Heart right ventricle (tissue), 16 donors: ENCODE measurements at regions not wholly inside any gene's neighbourhood (a gene's known extent, or its start where the extent isn't known, plus 50 kb on each side); places are given as distances from the start of the nearest gene placed in this dataset.

Experiments used
- ATAC-seq, 8 donors: fragments of 200-7000 bp; cut with Tn5 transposase; one replicate each; pipeline ENCODE4 v1.9.1; 2020; ENCODE audit warnings: mild to moderate bottlenecking in 8 of 8, moderate library complexity in 8 of 8, moderate number of reproducible peaks in 1 of 8
- DNase-seq, 2 donors: peaks; one replicate each; pipeline ENCODE4 v3.0.0-alpha.2; 2020
- H3K27ac ChIP-seq, 10 donors: fragments of 200-600 bp; sonication (generic) in 2 of 10; one replicate each; pipeline versions ENCODE4 v1.5.0 to v1.8.0; 2020 to 2022; ENCODE audit warnings: mild to moderate bottlenecking in 3 of 10
- H3K27me3 ChIP-seq, 7 donors: fragments of 200-600 bp; one replicate each; pipeline ENCODE4 v1.8.0; 2021 to 2022; ENCODE audit warnings: mild to moderate bottlenecking in 2 of 7
- H3K36me3 ChIP-seq, 9 donors: fragments of 200-600 bp; sonication (generic) in 1 of 9; one replicate each; pipeline versions ENCODE4 v1.5.0 to v1.8.0; 2020 to 2022; ENCODE audit warnings: mild to moderate bottlenecking in 2 of 9
- H3K4me1 ChIP-seq, 9 donors: fragments of 200-600 bp; sonication (generic) in 1 of 9; one replicate each; pipeline versions ENCODE4 v1.5.0 to v1.8.0; 2020 to 2022; ENCODE audit warnings: mild to moderate bottlenecking in 4 of 9
- H3K4me3 ChIP-seq, 10 donors: fragments of 200-600 bp; sonication (generic) in 2 of 10; one replicate each; pipeline versions ENCODE4 v1.5.0 to v1.8.0; 2020 to 2022; ENCODE audit warnings: mild to moderate bottlenecking in 7 of 10, moderate library complexity in 2 of 10
- H3K9me3 ChIP-seq, 11 donors: fragments of 200-600 bp in 10 of 11; sonication (generic) in 2 of 11; one replicate each; pipeline versions ENCODE4 v1.5.0 to v1.8.0; 2013 to 2022; ENCODE audit warnings: mild to moderate bottlenecking in 2 of 11, control low read depth in 1 of 11, moderate library complexity in 1 of 11
- WGBS, 2 donors: extraction: QIAGEN DNeasy Blood & Tissue Kit; methylation state at CpG; one replicate each; pipeline ENCODE4 v1.1.7; 2013; ENCODE audit warnings: inconsistent platforms in 1 of 2; 5-methylcytosine and 5-hydroxymethylcytosine counted together
- intact Hi-C, 10 donors: fragments of 100-400 bp; cut with DNase I; formaldehyde crosslinking; loops; one replicate each; pipeline versions ENCODE4 v1.11.1 to v1.14.2; 2022
- TF ChIP-seq, protein P1 (sequence below), 9 donors: fragments of 200-600 bp; sonication (generic) in 2 of 9; IDR thresholded peaks; one replicate each; pipeline versions ENCODE4 v1.5.0 to v1.8.0; 2021 to 2022; ENCODE audit warnings: antibody characterized with exemption in 9 of 9, mild to moderate bottlenecking in 5 of 9, moderate library complexity in 1 of 9
- donor health status: Arrhythmogenic right ventricular cardiomyopathy.
- donor health status: ischemic (EF 13 %, LVEDD 7.1; RV severe dilation, severe dysfunction).
- donor health status: healthy with polysubstance abuse.
- donor health status: DM: no; HTN: yes; CAD: no.
- donor health status: DM: no; HTN: no; CAD: no.
- donor health status: ischemic (EF 25% LVEDD 6.9; RV normal size, moderate dysfunction).
- donor health status: ischemic (EF 25% LVEDD 5.7; RV mildly dilated, moderate dysfunction).
- donor health status: healthy.
- donor health status: DM: yes; HTN: yes; CAD: no.
- donor health status: Ischemic cardiomyopathy.
- donor health status: ischemic (EF 35%, LVEDD 5.7; RV mildly dilated, moderate dysfunction).
- donor health status: nonischemic (EF 11% LVEDD 7.7; RV severe dilation, severe dysfunction).
- donor health status: DM: yes; HTN: yes; CAD: no.
- donor health status: PGD.
- donor health status: ischemic (EF 29% LVEDD 5.4; RV normal size, mild dysfunction).
- donor health status: nonischemic (EF 23%, LVEDD 6.1; RV moderate dilation, normal function).

DNA sequence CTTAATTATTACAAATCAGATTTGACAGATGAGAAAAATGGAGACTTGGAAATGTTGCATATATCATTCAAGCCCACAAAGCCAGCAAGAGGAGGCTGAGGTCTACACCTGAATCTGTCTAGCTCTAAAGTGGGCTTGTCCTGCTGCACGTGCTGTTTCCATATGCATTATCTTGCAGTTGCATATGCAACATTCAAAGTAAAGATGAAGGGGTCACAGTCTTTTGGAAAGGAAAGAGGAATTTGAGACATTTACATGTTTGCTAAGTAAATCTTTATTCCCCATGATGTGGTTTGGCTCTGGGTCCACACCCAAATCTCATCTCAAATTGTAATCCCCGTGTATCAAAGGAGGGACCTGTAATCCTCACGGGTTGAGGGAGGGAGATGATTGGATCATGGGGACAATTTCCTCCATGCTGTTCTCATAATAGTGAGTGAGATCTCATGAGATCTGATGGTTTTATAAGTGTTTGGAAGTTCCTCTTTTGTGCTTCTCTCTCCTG lies 98.3 kb downstream of the BACH1 start:
- no peak overlapping the region for H3K27ac ChIP-seq
- TF ChIP-seq, protein P1, sequence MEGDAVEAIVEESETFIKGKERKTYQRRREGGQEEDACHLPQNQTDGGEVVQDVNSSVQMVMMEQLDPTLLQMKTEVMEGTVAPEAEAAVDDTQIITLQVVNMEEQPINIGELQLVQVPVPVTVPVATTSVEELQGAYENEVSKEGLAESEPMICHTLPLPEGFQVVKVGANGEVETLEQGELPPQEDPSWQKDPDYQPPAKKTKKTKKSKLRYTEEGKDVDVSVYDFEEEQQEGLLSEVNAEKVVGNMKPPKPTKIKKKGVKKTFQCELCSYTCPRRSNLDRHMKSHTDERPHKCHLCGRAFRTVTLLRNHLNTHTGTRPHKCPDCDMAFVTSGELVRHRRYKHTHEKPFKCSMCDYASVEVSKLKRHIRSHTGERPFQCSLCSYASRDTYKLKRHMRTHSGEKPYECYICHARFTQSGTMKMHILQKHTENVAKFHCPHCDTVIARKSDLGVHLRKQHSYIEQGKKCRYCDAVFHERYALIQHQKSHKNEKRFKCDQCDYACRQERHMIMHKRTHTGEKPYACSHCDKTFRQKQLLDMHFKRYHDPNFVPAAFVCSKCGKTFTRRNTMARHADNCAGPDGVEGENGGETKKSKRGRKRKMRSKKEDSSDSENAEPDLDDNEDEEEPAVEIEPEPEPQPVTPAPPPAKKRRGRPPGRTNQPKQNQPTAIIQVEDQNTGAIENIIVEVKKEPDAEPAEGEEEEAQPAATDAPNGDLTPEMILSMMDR (IDR thresholded peaks at IDR 0.05) = no peak
- intact Hi-C loops = no loop called here

DNA sequence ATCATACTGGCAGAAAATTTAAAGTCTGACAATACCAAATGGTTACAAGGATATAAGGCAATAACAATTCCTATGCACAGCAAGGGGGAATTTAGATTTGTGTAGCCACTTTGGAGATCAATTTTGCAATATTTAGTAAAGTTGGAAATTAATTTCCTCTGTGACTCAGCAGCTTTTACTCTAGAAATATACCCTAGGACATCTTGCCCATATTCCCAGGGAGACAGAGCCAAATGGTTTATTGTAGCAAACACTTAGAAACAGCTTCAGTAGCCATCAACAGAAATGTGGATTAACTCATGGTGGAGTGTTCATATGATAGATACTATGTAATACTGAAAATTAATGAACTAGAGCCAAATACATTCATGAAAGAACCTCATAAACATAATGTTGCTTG lies 104.6 kb downstream of the BACH1 start:
- H3K27me3 ChIP-seq = no peaks in the 10 kb centered on the region
- H3K27ac ChIP-seq = no peak overlapping the region
- DNase-seq (no peak), ATAC-seq (no peak)
- H3K4me3 ChIP-seq = no peak overlapping the region
- intact Hi-C loops = no loop called here
- H3K36me3 ChIP-seq = peaks cover 0 to 15% (median 0%) of the 10 kb centered on the region in 9 donors
- H3K4me1 ChIP-seq = no peaks in the 10 kb centered on the region
- TF ChIP-seq, protein P1 (IDR thresholded peaks at IDR 0.05) = no peak
- H3K9me3 ChIP-seq = peaks cover 0 to 21% (median 0%) of the 10 kb centered on the region in 11 donors

More for the DNA sequence above, 98.3 kb downstream of the BACH1 start:
- Histone ChIP-seq H3K36me3 (peaks cover 0 to 24% (median 0%) of the 10 kb centered on the region in 9 donors), H3K27me3 (no peaks in the 10 kb centered on the region), H3K4me1 (no peaks in the 10 kb centered on the region), H3K4me3 (no peak overlapping the region), H3K9me3 (peaks cover 0 to 28% (median 0%) of the 10 kb centered on the region in 11 donors)
- ATAC-seq = no peak
- 92 to 99% methylated on average over 3 of the region's 3 CpGs for WGBS, 2 donors
- no peak for DNase-seq

DNA sequence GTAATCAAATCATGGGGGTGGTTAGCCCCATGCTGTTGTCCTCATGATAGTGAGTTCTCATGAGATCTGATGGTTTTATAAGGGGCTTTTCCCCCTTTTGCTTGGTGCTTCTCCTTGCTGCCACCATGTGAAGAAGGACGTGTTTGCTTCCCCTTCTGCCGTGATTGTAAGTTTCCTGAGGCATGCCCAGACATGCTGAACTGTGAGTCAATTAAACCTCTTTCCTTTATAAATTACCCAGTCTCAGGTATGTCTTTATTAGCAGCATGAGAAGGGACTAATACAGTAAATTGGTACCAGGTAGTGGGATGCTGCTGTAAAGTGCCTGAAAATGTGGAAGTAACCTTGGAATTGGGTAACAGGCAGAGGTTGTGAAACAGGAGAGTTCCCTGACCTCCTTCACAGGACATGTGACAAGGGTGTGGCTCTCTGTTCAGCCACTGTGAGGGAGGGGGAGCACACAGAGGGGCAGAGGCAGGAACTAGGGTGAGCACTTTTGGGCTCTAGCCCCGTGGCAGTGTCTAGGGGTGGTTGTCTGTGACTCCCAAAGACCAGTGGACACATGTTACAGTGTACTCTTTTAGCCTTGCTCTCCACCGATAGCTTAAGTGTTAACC lies 105.3 kb downstream of the BACH1 start:
- DNase-seq = no peak
- H3K27ac ChIP-seq = no peak overlapping the region

DNA sequence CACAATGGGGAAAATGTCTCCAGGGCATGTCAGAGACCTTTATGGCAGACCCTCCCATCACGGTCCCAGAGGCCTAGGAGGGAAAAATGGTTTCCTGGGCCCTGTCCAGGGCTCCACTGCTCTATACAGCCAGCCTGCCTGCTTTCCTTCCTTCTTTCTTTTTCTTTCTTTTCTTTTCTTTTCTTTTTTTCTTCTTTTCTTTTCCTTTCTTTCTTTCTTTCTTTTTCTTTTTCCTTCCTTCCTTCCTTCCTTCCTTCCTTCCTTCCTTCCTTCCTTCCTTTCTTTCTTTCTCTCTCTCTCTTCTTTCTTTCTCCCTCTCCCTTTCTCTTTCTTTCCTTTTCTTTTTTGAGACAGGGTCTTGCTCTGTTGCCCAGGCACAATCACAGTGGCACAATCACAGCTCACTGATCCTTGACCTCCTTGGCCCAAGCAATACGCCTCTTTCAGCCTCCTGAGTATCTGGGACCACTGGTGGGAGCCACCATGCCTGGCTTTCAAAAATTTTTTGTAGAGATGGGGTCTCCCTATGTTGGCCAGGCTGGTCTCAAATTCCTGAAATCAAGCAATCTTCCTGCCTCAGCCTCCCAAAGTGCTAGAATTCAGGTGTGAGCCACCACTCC lies 106.9 kb downstream of the BACH1 start:
- H3K27me3 ChIP-seq = no peaks in the 10 kb centered on the region
- no peak for ATAC-seq
- intact Hi-C loops = no loop called here
- no peaks in the 10 kb centered on the region for H3K4me1 ChIP-seq
- no peak overlapping the region for H3K27ac ChIP-seq
- TF ChIP-seq, protein P1 (IDR thresholded peaks at IDR 0.05) = no peak
- no peak for DNase-seq
- peaks cover 0 to 6% (median 0%) of the 10 kb centered on the region in 11 donors for H3K9me3 ChIP-seq
- H3K36me3 ChIP-seq = peaks cover 0 to 4% (median 0%) of the 10 kb centered on the region in 9 donors
- WGBS, 2 donors = 89 to 90% methylated on average over 2 of the region's 2 CpGs
- no peak overlapping the region for H3K4me3 ChIP-seq

More for the DNA sequence above, 105.3 kb downstream of the BACH1 start:
- Histone ChIP-seq H3K27me3 (no peaks in the 10 kb centered on the region), H3K36me3 (peaks cover 0 to 8% (median 0%) of the 10 kb centered on the region in 9 donors), H3K9me3 (peaks cover 0 to 14% (median 0%) of the 10 kb centered on the region in 11 donors), H3K4me1 (no peaks in the 10 kb centered on the region), H3K4me3 (no peak overlapping the region)
- TF ChIP-seq, protein P1 (IDR thresholded peaks at IDR 0.05) = no peak
- intact Hi-C loops = no loop called here
- ATAC-seq = peak in 1 of 8 donors; percentile 48
- 90 to 94% methylated on average over 4 of the region's 4 CpGs for WGBS, 2 donors
